H1 (cell line): ENCODE measurements at regions not wholly inside any gene's neighbourhood (a gene's known extent, or its start where the extent isn't known, plus 50 kb on each side); places are given as distances from the start of the nearest gene placed in this dataset.

Source experiments
- KDM4A ChIP-seq: IDR thresholded peaks from one replicate; pipeline ENCODE4 v1.7.1; 2012; ENCODE audit warnings: low read depth, mild to moderate bottlenecking, moderate library complexity, low read length, inconsistent platforms; ENCODE audit not compliant: severe bottlenecking
- KDM5A ChIP-seq: fragments of 200-600 bp; IDR thresholded peaks from 2 replicates; pipeline ENCODE4 v1.7.1; 2012; ENCODE audit warnings: mild to moderate bottlenecking, low read length, inconsistent platforms, mixed read lengths
- POU5F1 ChIP-seq: IDR thresholded peaks from 2 replicates; pipeline ENCODE4 v1.6.1; 2011; ENCODE audit warnings: low read depth, mild to moderate bottlenecking, low read length, moderate library complexity

DNA sequence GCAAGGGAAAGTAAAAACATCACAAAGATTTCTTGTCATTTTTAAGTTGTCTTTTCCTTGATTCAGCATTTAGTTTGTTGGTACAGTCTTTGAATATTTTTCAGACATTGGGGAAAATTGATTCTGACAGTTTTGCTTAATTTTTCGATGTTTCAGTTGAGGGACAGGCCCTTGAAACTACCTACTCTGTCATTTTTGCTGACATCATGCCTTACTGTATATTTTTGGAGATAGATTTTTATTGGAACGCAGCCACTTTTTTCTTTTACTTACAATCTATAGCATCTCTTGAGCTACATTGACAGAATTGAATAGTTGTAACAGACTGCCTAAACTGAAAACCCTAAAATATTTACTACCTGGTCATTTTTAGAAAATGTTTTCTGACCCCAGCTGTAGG is 297.1 kb upstream of the KIF2B start (continued):
- TF ChIP-seq KDM5A: no peak
- TF ChIP-seq KDM4A: no peak
- TF ChIP-seq POU5F1: no peak
